Caco-2 (cell line): ENCODE measurements at regions not wholly inside any gene's neighbourhood (a gene's known extent, or its start where the extent isn't known, plus 50 kb on each side); places are given as distances from the start of the nearest gene placed in this dataset.

Source experiments
- BruUV-seq: library from RNA; stranded (reverse); fragments of 400-500 nt; replicated peaks from 2 replicates; lab custom pipeline; 2021; lab: Mats Ljungman, UMichigan
- CTCF ChIA-PET: fragments of 300-600 bp; sonication (Branson Sonifier 250); formaldehyde crosslinking; loops from one replicate; lab custom pipeline; 2022; ENCODE audit warnings: antibody characterized with exemption; lab: Charles Lee
- POLR2A ChIA-PET: fragments of 300-600 bp; sonication (Branson Sonifier 250); formaldehyde crosslinking; loops from one replicate; lab custom pipeline; 2022; ENCODE audit warnings: antibody characterized with exemption; lab: Charles Lee
- DNase-seq, 2 experiments: peaks; one replicate each; pipeline versions ENCODE4 v3.0.0 to v3.0.0-alpha.2; 2020 to 2022
- H3K27me3 ChIP-seq: replicated peaks from 2 replicates; pipeline ENCODE4 v1.6.0; 2011; ENCODE audit warnings: low read length; ENCODE audit not compliant: control insufficient read depth, insufficient read depth
- H3K36me3 ChIP-seq: 2 replicates; pipeline ENCODE4 v1.5.1; 2011; ENCODE audit warnings: low read length; ENCODE audit not compliant: control insufficient read depth, insufficient read depth
- H3K4me1 ChIP-seq: fragments of 250-450 bp; sonication (Bioruptor Pico); 2 replicates; pipeline ENCODE4 v1.5.1; 2020; ENCODE audit warnings: mild to moderate bottlenecking
- H3K4me3 ChIP-seq: 2 replicates; pipeline ENCODE4 v1.5.1; 2011; ENCODE audit warnings: low read depth, mild to moderate bottlenecking, control low read depth, low read length
- H3K9me3 ChIP-seq: fragments of 250-450 bp; sonication (Bioruptor Pico); 2 replicates; pipeline ENCODE4 v1.5.1; 2020; ENCODE audit warnings: mild to moderate bottlenecking, moderate library complexity
- H3K27ac Mint-ChIP-seq: one replicate; pipeline ENCODE4 v1.8.0; 2022; ENCODE audit warnings: mixed read lengths; ENCODE audit not compliant: unreplicated experiment
- H3K27me3 Mint-ChIP-seq: one replicate; pipeline ENCODE4 v1.8.0; 2022; ENCODE audit warnings: mixed read lengths; ENCODE audit not compliant: insufficient read depth, unreplicated experiment
- H3K36me3 Mint-ChIP-seq: one replicate; pipeline ENCODE4 v1.8.0; 2022; ENCODE audit warnings: mild to moderate bottlenecking, mixed read lengths; ENCODE audit not compliant: insufficient read depth, unreplicated experiment
- H3K4me1 Mint-ChIP-seq: one replicate; pipeline ENCODE4 v1.8.0; 2022; ENCODE audit warnings: low read depth, mixed read lengths; ENCODE audit not compliant: unreplicated experiment
- H3K4me3 Mint-ChIP-seq: one replicate; pipeline ENCODE4 v1.8.0; 2022; ENCODE audit warnings: mild to moderate bottlenecking, moderate library complexity, mixed read lengths; ENCODE audit not compliant: unreplicated experiment
- H3K9me3 Mint-ChIP-seq: one replicate; pipeline ENCODE4 v1.8.0; 2022; ENCODE audit warnings: mixed read lengths; ENCODE audit not compliant: unreplicated experiment
- CTCF ChIP-seq, 2 experiments: fragments of 200-600 bp in 1 of 2; IDR thresholded peaks; 1 replicate in 1 of 2; 2 replicates in 1 of 2; pipeline versions ENCODE4 v1.5.1 to v1.8.0; 2011 to 2022; ENCODE audit warnings: antibody characterized with exemption in 1 of 2, control low read depth in 1 of 2, inconsistent platforms in 1 of 2, low read depth in 1 of 2, low read length in 1 of 2, mild to moderate bottlenecking in 1 of 2, moderate library complexity in 1 of 2; ENCODE audit not compliant: insufficient read depth in 1 of 2, severe bottlenecking in 1 of 2, unreplicated experiment in 1 of 2
- intact Hi-C: fragments of 100-400 bp; cut with micrococcal nuclease; formaldehyde crosslinking; loops from one replicate; pipeline ENCODE4 v1.10.0; 2022; ENCODE audit not compliant: unreplicated experiment

GRCh38 chr11:20256925-20257324 lies 96.7 kb upstream of the DBX1 start:
- H3K36me3 Mint-ChIP-seq = no peaks in the 10 kb centered on the region
- Histone ChIP-seq H3K4me1 (no peaks in the 10 kb centered on the region), H3K36me3 (no peaks in the 10 kb centered on the region), H3K27me3 (no peaks in the 10 kb centered on the region), H3K9me3 (no peaks in the 10 kb centered on the region), H3K4me3 (no peak overlapping the region)
- peaks cover 23% of the 10 kb centered on the region for H3K27me3 Mint-ChIP-seq
- no peak for DNase-seq
- no peak for TF ChIP-seq CTCF (IDR thresholded peaks at IDR 0.05; ENCODE audit: insufficient read depth in 1 of 2, low read depth in 1 of 2, low read length in 1 of 2, severe bottlenecking in 1 of 2, unreplicated experiment in 1 of 2)
- no peak overlapping the region for H3K27ac Mint-ChIP-seq
- H3K4me3 Mint-ChIP-seq = no peak overlapping the region
- BruUV-seq = no TSS peak
- ChIA-PET CTCF (no interaction called here), POLR2A (no interaction called here)
- intact Hi-C loops = no loop called here
- H3K4me1 Mint-ChIP-seq = no peaks in the 10 kb centered on the region
- no peaks in the 10 kb centered on the region for H3K9me3 Mint-ChIP-seq

- H3K36me3 Mint-ChIP-seq = no peaks in the 10 kb centered on the region
- intact Hi-C loops = no loop called here
- BruUV-seq = no TSS peak
- ChIA-PET CTCF (no interaction called here), POLR2A (no interaction called here)
- H3K9me3 Mint-ChIP-seq = no peaks in the 10 kb centered on the region
- no peaks in the 10 kb centered on the region for H3K9me3 ChIP-seq
- H3K4me3 ChIP-seq = no peak overlapping the region
- H3K27me3 ChIP-seq = no peaks in the 10 kb centered on the region
- no peaks in the 10 kb centered on the region for H3K36me3 ChIP-seq
- no peaks in the 10 kb centered on the region for H3K4me1 Mint-ChIP-seq
- no peaks in the 10 kb centered on the region for H3K4me1 ChIP-seq
- H3K27me3 Mint-ChIP-seq = peaks cover 23% of the 10 kb centered on the region
- no peak overlapping the region for H3K27ac Mint-ChIP-seq
- TF ChIP-seq CTCF (IDR thresholded peaks at IDR 0.05; ENCODE audit: insufficient read depth in 1 of 2, low read depth in 1 of 2, low read length in 1 of 2, severe bottlenecking in 1 of 2, unreplicated experiment in 1 of 2) = no peak
- H3K4me3 Mint-ChIP-seq = no peak overlapping the region
- no peak for DNase-seq
These were observed 93.5 kb upstream of the DBX1 start for GRCh38 chr11:20253796-20254195.

GRCh38 chr11:20251496-20251895 lies 91.2 kb upstream of the DBX1 start:
- Mint-ChIP-seq H3K4me3 (no peak overlapping the region), H3K36me3 (no peaks in the 10 kb centered on the region), H3K27me3 (peaks cover 25% of the 10 kb centered on the region), H3K9me3 (no peaks in the 10 kb centered on the region), H3K27ac (no peak overlapping the region), H3K4me1 (no peaks in the 10 kb centered on the region)
- BruUV-seq = no TSS peak
- Histone ChIP-seq H3K36me3 (no peaks in the 10 kb centered on the region), H3K27me3 (no peaks in the 10 kb centered on the region), H3K4me3 (no peak overlapping the region), H3K4me1 (no peaks in the 10 kb centered on the region), H3K9me3 (no peaks in the 10 kb centered on the region)
- intact Hi-C loops = no loop called here
- DNase-seq = no peak
- TF ChIP-seq CTCF (IDR thresholded peaks at IDR 0.05; ENCODE audit: insufficient read depth in 1 of 2, low read depth in 1 of 2, low read length in 1 of 2, severe bottlenecking in 1 of 2, unreplicated experiment in 1 of 2) = no peak
- ChIA-PET POLR2A (no interaction called here), CTCF (no interaction called here)
